ENCODE measurements at regions not wholly inside any gene's neighbourhood (a gene's known extent, or its start where the extent isn't known, plus 50 kb on each side); places are given as distances from the start of the nearest gene placed in this dataset.

DNA sequence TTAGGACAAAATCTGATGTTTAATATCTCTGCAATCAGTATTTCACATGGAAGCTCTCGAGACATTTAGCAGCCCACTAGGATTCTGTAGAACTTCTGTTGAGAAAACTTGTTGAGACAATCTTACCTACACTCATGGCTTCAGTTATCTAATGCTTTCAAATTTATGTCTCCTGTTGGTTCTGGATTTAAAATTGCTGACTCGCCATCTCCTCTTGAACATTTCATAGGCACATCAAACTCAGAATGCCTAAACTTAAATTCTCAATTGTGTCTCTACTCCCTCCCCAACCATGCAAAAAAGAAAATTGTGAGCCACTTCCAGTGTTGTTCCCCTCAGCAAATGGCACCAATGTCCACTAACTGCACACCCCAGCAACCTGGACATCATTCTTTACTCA is 142.5 kb upstream of the AHI1 start:
- no peaks in the 10 kb centered on the region for H3K79me2 ChIP-seq (ENCODE audit: insufficient read depth, low read length)
- intact Hi-C loops (cut with micrococcal nuclease; ENCODE audit: unreplicated experiment) (no loop called here), in situ Hi-C loops (cut with HindIII; ENCODE audit: extremely low pct_ligation_motif_present, low pct_unique_long_range_greater_than_20kb) (no loop called here)
- no TSS peak for BruUV-seq (replicated peaks)
- H3K27ac ChIP-seq (ENCODE audit: extremely low read length, insufficient read depth, low read length) = no peak overlapping the region
- H4K20me1 ChIP-seq (ENCODE audit: insufficient read depth, low read length) = no peaks in the 10 kb centered on the region
- TF ChIP-seq MAFK (conservative IDR thresholded peaks at IDR 0.05 in 1 of 2, IDR thresholded peaks at IDR 0.05 in 1 of 2; ENCODE audit: low read length in 2 of 2) (peak; percentile 57 to 84; a peak in 3 of 4 replicates), MAFF (IDR thresholded peaks at IDR 0.05; ENCODE audit: low read depth, low read length) (peak; percentile 57), BHLHE40 (IDR thresholded peaks at IDR 0.05; ENCODE audit: low read length) (no peak)
- no peak overlapping the region for H3K9ac ChIP-seq (ENCODE audit: insufficient read depth, low read depth, low read length)
- ATAC-seq = no peak
- 2% methylated on average over 2 of the region's 2 CpGs for WGBS (ENCODE audit: low lambda C conversion rate)
- H3K36me3 ChIP-seq (replicated peaks in 1 of 2; ENCODE audit: control insufficient read depth in 1 of 2, insufficient read depth in 2 of 2, low read length in 2 of 2) = no peaks in the 10 kb centered on the region
- no peak for DNase-seq (ENCODE audit: low spot score)
- H3K9me3 ChIP-seq (ENCODE audit: low read length) = no peaks in the 10 kb centered on the region
- H3K4me2 ChIP-seq (ENCODE audit: low read depth, low read length) = no peak overlapping the region
- no peaks in the 10 kb centered on the region for H3K27me3 ChIP-seq (ENCODE audit: control insufficient read depth in 1 of 2, insufficient read depth in 2 of 2, low read length in 2 of 2)
- ChIA-PET CTCF (ENCODE audit: low intra/inter-chr PET ratio, low total read pairs) (no interaction called here), POLR2A (no interaction called here)
- no peak for FAIRE-seq
- no peak overlapping the region for H2AFZ ChIP-seq (ENCODE audit: low read length)
- no peaks in the 10 kb centered on the region for H3K4me1 ChIP-seq (ENCODE audit: insufficient read depth, low read length)
- no peak overlapping the region for H3K4me3 ChIP-seq (replicated peaks in 1 of 3; ENCODE audit: insufficient read depth in 1 of 3, low read depth in 2 of 3, low read length in 3 of 3)

DNA sequence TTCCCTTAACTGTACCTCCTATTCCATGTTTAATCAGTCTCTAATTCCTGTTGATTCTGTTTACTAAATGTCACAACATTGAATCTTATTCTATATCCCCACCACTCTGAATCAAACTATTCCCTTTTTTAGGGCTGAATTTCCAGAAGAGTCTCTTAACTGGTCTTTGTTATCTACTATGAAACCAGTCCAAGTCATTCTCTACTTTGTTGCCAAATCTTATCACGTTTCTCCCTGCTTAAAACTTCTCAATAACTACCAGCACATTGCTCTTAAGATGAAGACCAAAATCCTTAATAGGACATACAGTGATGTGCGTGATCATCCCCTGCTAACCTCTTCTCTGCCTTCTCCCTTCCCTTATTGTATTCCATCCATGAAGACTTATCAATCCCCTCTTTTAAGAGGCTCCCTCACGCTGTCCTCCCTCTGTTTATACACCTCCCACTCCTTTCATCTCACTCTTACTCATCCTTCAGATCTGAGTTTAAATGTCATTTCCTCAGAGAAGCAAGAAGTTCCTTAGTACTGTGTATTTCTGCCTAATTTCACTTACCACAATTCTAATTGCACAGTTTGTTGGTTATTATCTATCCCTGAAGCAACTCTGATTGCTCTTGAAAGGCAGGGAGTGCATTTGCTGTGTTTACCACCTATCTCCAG is 143.0 kb upstream of the AHI1 start:
- Histone ChIP-seq H2AFZ (ENCODE audit: low read length) (no peak overlapping the region), H3K79me2 (ENCODE audit: insufficient read depth, low read length) (no peaks in the 10 kb centered on the region), H3K4me2 (ENCODE audit: low read depth, low read length) (no peak overlapping the region), H3K9ac (ENCODE audit: insufficient read depth, low read depth, low read length) (no peak overlapping the region), H3K27ac (ENCODE audit: extremely low read length, insufficient read depth, low read length) (no peak overlapping the region), H3K4me3 (replicated peaks in 1 of 3; ENCODE audit: insufficient read depth in 1 of 3, low read depth in 2 of 3, low read length in 3 of 3) (no peak overlapping the region), H4K20me1 (ENCODE audit: insufficient read depth, low read length) (no peaks in the 10 kb centered on the region), H3K9me3 (ENCODE audit: low read length) (no peaks in the 10 kb centered on the region), H3K4me1 (ENCODE audit: insufficient read depth, low read length) (no peaks in the 10 kb centered on the region), H3K36me3 (replicated peaks in 1 of 2; ENCODE audit: control insufficient read depth in 1 of 2, insufficient read depth in 2 of 2, low read length in 2 of 2) (no peaks in the 10 kb centered on the region), H3K27me3 (ENCODE audit: control insufficient read depth in 1 of 2, insufficient read depth in 2 of 2, low read length in 2 of 2) (no peaks in the 10 kb centered on the region)
- in situ Hi-C loops (cut with HindIII; ENCODE audit: extremely low pct_ligation_motif_present, low pct_unique_long_range_greater_than_20kb) (no loop called here), intact Hi-C loops (cut with micrococcal nuclease; ENCODE audit: unreplicated experiment) (no loop called here)
- ChIA-PET CTCF (ENCODE audit: low intra/inter-chr PET ratio, low total read pairs) (no interaction called here), POLR2A (no interaction called here)
- ATAC-seq (no peak), DNase-seq (ENCODE audit: low spot score) (no peak), FAIRE-seq (no peak)
- no TSS peak for BruUV-seq (replicated peaks)
- 2% methylated on average over 3 of the region's 3 CpGs for WGBS (ENCODE audit: low lambda C conversion rate)
- no peak for TF ChIP-seq HOXA7 (CRISPR knock-in tag; IDR thresholded peaks at IDR 0.05)
- TF ChIP-seq, protein P1, sequence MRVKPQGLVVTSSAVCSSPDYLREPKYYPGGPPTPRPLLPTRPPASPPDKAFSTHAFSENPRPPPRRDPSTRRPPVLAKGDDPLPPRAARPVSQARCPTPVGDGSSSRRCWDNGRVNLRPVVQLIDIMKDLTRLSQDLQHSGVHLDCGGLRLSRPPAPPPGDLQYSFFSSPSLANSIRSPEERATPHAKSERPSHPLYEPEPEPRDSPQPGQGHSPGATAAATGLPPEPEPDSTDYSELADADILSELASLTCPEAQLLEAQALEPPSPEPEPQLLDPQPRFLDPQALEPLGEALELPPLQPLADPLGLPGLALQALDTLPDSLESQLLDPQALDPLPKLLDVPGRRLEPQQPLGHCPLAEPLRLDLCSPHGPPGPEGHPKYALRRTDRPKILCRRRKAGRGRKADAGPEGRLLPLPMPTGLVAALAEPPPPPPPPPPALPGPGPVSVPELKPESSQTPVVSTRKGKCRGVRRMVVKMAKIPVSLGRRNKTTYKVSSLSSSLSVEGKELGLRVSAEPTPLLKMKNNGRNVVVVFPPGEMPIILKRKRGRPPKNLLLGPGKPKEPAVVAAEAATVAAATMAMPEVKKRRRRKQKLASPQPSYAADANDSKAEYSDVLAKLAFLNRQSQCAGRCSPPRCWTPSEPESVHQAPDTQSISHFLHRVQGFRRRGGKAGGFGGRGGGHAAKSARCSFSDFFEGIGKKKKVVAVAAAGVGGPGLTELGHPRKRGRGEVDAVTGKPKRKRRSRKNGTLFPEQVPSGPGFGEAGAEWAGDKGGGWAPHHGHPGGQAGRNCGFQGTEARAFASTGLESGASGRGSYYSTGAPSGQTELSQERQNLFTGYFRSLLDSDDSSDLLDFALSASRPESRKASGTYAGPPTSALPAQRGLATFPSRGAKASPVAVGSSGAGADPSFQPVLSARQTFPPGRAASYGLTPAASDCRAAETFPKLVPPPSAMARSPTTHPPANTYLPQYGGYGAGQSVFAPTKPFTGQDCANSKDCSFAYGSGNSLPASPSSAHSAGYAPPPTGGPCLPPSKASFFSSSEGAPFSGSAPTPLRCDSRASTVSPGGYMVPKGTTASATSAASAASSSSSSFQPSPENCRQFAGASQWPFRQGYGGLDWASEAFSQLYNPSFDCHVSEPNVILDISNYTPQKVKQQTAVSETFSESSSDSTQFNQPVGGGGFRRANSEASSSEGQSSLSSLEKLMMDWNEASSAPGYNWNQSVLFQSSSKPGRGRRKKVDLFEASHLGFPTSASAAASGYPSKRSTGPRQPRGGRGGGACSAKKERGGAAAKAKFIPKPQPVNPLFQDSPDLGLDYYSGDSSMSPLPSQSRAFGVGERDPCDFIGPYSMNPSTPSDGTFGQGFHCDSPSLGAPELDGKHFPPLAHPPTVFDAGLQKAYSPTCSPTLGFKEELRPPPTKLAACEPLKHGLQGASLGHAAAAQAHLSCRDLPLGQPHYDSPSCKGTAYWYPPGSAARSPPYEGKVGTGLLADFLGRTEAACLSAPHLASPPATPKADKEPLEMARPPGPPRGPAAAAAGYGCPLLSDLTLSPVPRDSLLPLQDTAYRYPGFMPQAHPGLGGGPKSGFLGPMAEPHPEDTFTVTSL (CRISPR knock-in tag; IDR thresholded peaks at IDR 0.05; ENCODE audit: borderline replicate concordance) = no peak
- no peak for TF ChIP-seq GTF2F1 (IDR thresholded peaks at IDR 0.05; ENCODE audit: low read length)
- TF ChIP-seq ZFX (CRISPR knock-in tag; IDR thresholded peaks at IDR 0.05; ENCODE audit: low read depth) = no peak
- TF ChIP-seq, protein P2, sequence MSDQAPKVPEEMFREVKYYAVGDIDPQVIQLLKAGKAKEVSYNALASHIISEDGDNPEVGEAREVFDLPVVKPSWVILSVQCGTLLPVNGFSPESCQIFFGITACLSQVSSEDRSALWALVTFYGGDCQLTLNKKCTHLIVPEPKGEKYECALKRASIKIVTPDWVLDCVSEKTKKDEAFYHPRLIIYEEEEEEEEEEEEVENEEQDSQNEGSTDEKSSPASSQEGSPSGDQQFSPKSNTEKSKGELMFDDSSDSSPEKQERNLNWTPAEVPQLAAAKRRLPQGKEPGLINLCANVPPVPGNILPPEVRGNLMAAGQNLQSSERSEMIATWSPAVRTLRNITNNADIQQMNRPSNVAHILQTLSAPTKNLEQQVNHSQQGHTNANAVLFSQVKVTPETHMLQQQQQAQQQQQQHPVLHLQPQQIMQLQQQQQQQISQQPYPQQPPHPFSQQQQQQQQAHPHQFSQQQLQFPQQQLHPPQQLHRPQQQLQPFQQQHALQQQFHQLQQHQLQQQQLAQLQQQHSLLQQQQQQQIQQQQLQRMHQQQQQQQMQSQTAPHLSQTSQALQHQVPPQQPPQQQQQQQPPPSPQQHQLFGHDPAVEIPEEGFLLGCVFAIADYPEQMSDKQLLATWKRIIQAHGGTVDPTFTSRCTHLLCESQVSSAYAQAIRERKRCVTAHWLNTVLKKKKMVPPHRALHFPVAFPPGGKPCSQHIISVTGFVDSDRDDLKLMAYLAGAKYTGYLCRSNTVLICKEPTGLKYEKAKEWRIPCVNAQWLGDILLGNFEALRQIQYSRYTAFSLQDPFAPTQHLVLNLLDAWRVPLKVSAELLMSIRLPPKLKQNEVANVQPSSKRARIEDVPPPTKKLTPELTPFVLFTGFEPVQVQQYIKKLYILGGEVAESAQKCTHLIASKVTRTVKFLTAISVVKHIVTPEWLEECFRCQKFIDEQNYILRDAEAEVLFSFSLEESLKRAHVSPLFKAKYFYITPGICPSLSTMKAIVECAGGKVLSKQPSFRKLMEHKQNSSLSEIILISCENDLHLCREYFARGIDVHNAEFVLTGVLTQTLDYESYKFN (CRISPR knock-in tag; conservative IDR thresholded peaks at IDR 0.05) = no peak

Measured in HepG2 (cell line).